Parathyroid adenoma (tissue), 2 donors: ENCODE measurements at regions not wholly inside any gene's neighbourhood (a gene's known extent, or its start where the extent isn't known, plus 50 kb on each side); places are given as distances from the start of the nearest gene placed in this dataset.

Experiments used
- H2AFZ ChIP-seq: fragments of 300-600 bp; sonication (generic); one replicate; pipeline ENCODE4 v1.7.0; 2017; ENCODE audit warnings: antibody characterized with exemption, mild to moderate bottlenecking
- H3K27ac ChIP-seq: fragments of 300-600 bp; sonication (generic); one replicate; pipeline ENCODE4 v1.7.0; 2017
- H3K27me3 ChIP-seq: fragments of 300-600 bp; sonication (generic); one replicate; pipeline ENCODE4 v1.7.0; 2017; ENCODE audit warnings: low read length; ENCODE audit not compliant: control insufficient read depth, insufficient read depth
- H3K36me3 ChIP-seq: fragments of 300-600 bp; sonication (generic); one replicate; pipeline ENCODE4 v1.7.0; 2017; ENCODE audit warnings: low read length; ENCODE audit not compliant: control insufficient read depth, insufficient read depth
- H3K4me1 ChIP-seq: fragments of 300-600 bp; sonication (generic); one replicate; pipeline ENCODE4 v1.7.0; 2017; ENCODE audit warnings: control low read depth
- H3K4me2 ChIP-seq: fragments of 300-600 bp; sonication (generic); one replicate; pipeline ENCODE4 v1.7.0; 2017; ENCODE audit warnings: low read length
- H3K4me3 ChIP-seq: fragments of 300-600 bp; sonication (generic); one replicate; pipeline ENCODE4 v1.7.0; 2017; ENCODE audit warnings: low read depth, low read length
- H3K79me2 ChIP-seq: fragments of 300-600 bp; sonication (generic); one replicate; pipeline ENCODE4 v1.7.0; 2017; ENCODE audit warnings: control low read depth
- H3K9ac ChIP-seq: fragments of 300-600 bp; sonication (generic); one replicate; pipeline ENCODE4 v1.7.0; 2017; ENCODE audit warnings: mild to moderate bottlenecking
- H3K9me3 ChIP-seq: fragments of 300-600 bp; sonication (generic); one replicate; pipeline ENCODE4 v1.7.0; 2017; ENCODE audit warnings: low read length; ENCODE audit not compliant: control insufficient read depth
- CTCF ChIP-seq: fragments of 300-600 bp; sonication (generic); IDR thresholded peaks from one replicate; pipeline ENCODE4 v1.7.0; 2017; ENCODE audit warnings: antibody characterized with exemption, mild to moderate bottlenecking
- donor health status: primary hyperparathyroidism.

GRCh38 chr17:33766721-33767120 is 473.6 kb upstream of the ASIC2 start:
- no peaks in the 10 kb centered on the region for H3K79me2 ChIP-seq
- TF ChIP-seq CTCF: no peak
- H3K4me3 ChIP-seq: no peak overlapping the region
- no peak overlapping the region for H3K9ac ChIP-seq
- H3K36me3 ChIP-seq: no peaks in the 10 kb centered on the region
- H2AFZ ChIP-seq: no peak overlapping the region
- no peaks in the 10 kb centered on the region for H3K27me3 ChIP-seq
- H3K4me2 ChIP-seq: no peak overlapping the region
- H3K4me1 ChIP-seq: no peaks in the 10 kb centered on the region
- no peaks in the 10 kb centered on the region for H3K9me3 ChIP-seq
- H3K27ac ChIP-seq: no peak overlapping the region

GRCh38 chr17:33769066-33769465 is 476.0 kb upstream of the ASIC2 start:
- no peak overlapping the region for H3K4me2 ChIP-seq
- no peak for TF ChIP-seq CTCF
- H3K79me2 ChIP-seq: no peaks in the 10 kb centered on the region
- no peak overlapping the region for H3K4me3 ChIP-seq
- H3K9ac ChIP-seq: no peak overlapping the region
- H2AFZ ChIP-seq: no peak overlapping the region
- H3K27me3 ChIP-seq: no peaks in the 10 kb centered on the region
- H3K4me1 ChIP-seq: no peaks in the 10 kb centered on the region
- H3K27ac ChIP-seq: no peak overlapping the region
- no peaks in the 10 kb centered on the region for H3K9me3 ChIP-seq
- H3K36me3 ChIP-seq: no peaks in the 10 kb centered on the region

GRCh38 chr17:33776304-33776703 is 478.8 kb upstream of the CCL2 start:
- Histone ChIP-seq H3K4me1 (no peaks in the 10 kb centered on the region), H3K9me3 (no peaks in the 10 kb centered on the region), H3K36me3 (no peaks in the 10 kb centered on the region), H3K9ac (no peak overlapping the region), H3K27ac (no peak overlapping the region), H3K79me2 (no peaks in the 10 kb centered on the region), H3K27me3 (no peaks in the 10 kb centered on the region), H2AFZ (no peak overlapping the region), H3K4me3 (no peak overlapping the region), H3K4me2 (no peak overlapping the region)
- no peak for TF ChIP-seq CTCF

GRCh38 chr17:33776903-33777302 is 478.2 kb upstream of the CCL2 start:
- H3K27ac ChIP-seq: no peak overlapping the region
- TF ChIP-seq CTCF: no peak
- no peak overlapping the region for H3K9ac ChIP-seq
- H3K9me3 ChIP-seq: no peaks in the 10 kb centered on the region
- H3K4me3 ChIP-seq: no peak overlapping the region
- no peaks in the 10 kb centered on the region for H3K36me3 ChIP-seq
- no peaks in the 10 kb centered on the region for H3K79me2 ChIP-seq
- H3K27me3 ChIP-seq: no peaks in the 10 kb centered on the region
- H2AFZ ChIP-seq: no peak overlapping the region
- H3K4me2 ChIP-seq: no peak overlapping the region
- no peaks in the 10 kb centered on the region for H3K4me1 ChIP-seq

- Histone ChIP-seq H3K9ac (no peak overlapping the region), H3K27me3 (no peaks in the 10 kb centered on the region)
- TF ChIP-seq CTCF: no peak
Observed at GRCh38 chr17:33777674-33778073, 477.4 kb upstream of the CCL2 start.

More at GRCh38 chr17:33777674-33778073, 477.4 kb upstream of the CCL2 start:
- H3K9me3 ChIP-seq: no peaks in the 10 kb centered on the region
- H3K79me2 ChIP-seq: no peaks in the 10 kb centered on the region
- no peak overlapping the region for H3K4me3 ChIP-seq
- no peak overlapping the region for H3K4me2 ChIP-seq
- H3K36me3 ChIP-seq: no peaks in the 10 kb centered on the region
- H3K4me1 ChIP-seq: no peaks in the 10 kb centered on the region
- no peak overlapping the region for H2AFZ ChIP-seq
- H3K27ac ChIP-seq: no peak overlapping the region
